NCI-H748 treated with DMSO at 0.1 percent for 48 hours (cell line): ENCODE measurements at regions not wholly inside any gene's neighbourhood (a gene's known extent, or its start where the extent isn't known, plus 50 kb on each side); places are given as distances from the start of the nearest gene placed in this dataset.

Experiments used
- DNase-seq: peaks from one replicate; lab custom pipeline; 2025; lab: John Stamatoyannopoulos, UW

GRCh38 chr6:20313051-20313450, 88.6 kb upstream of the E2F3 start:
- DNase-seq, result no peak

GRCh38 chr6:20313960-20314530, 87.6 kb upstream of the E2F3 start:
- DNase-seq, result no peak

GRCh38 chr6:20314866-20315845, 86.5 kb upstream of the E2F3 start:
- no peak for DNase-seq

- no peak for DNase-seq
Measured at GRCh38 chr6:20317430-20317829, 84.2 kb upstream of the E2F3 start.

- no peak for DNase-seq
Measured at GRCh38 chr6:20318851-20319387, 82.8 kb upstream of the E2F3 start.

- DNase-seq, result no peak
Measured at GRCh38 chr6:20319520-20320357, 81.9 kb upstream of the E2F3 start.

GRCh38 chr6:20325641-20326421, 75.8 kb upstream of the E2F3 start:
- no peak for DNase-seq

- no peak for DNase-seq
Measured at GRCh38 chr6:20326422-20326728, 75.3 kb upstream of the E2F3 start.

- no peak for DNase-seq
Measured at GRCh38 chr6:20327141-20327540, 74.5 kb upstream of the E2F3 start.

GRCh38 chr6:20328266-20328923, 73.3 kb upstream of the E2F3 start:
- no peak for DNase-seq

GRCh38 chr6:20328924-20329300, 72.8 kb upstream of the E2F3 start:
- no peak for DNase-seq

- DNase-seq, result no peak
Measured at GRCh38 chr6:20331042-20331441, 70.6 kb upstream of the E2F3 start.

GRCh38 chr6:20331625-20332024, 70.1 kb upstream of the E2F3 start:
- no peak for DNase-seq

GRCh38 chr6:20332441-20333006, 69.2 kb upstream of the E2F3 start:
- DNase-seq, result no peak

GRCh38 chr6:20333721-20334269, 67.9 kb upstream of the E2F3 start:
- no peak for DNase-seq

- no peak for DNase-seq
Measured at GRCh38 chr6:20334334-20334733, 67.3 kb upstream of the E2F3 start.

GRCh38 chr6:20334962-20335361, 66.7 kb upstream of the E2F3 start:
- no peak for DNase-seq

- no peak for DNase-seq
Measured at GRCh38 chr6:20335872-20336271, 65.8 kb upstream of the E2F3 start.

GRCh38 chr6:20338156-20338555, 63.5 kb upstream of the E2F3 start:
- no peak for DNase-seq

GRCh38 chr6:20340068-20340848, 61.4 kb upstream of the E2F3 start:
- no peak for DNase-seq
